ENCODE measurements at regions not wholly inside any gene's neighbourhood (a gene's known extent, or its start where the extent isn't known, plus 50 kb on each side); places are given as distances from the start of the nearest gene placed in this dataset.

GRCh38 chr5:32935283-32935682 is 224.2 kb downstream of the NPR3 start:
- TF ChIP-seq, protein P1, sequence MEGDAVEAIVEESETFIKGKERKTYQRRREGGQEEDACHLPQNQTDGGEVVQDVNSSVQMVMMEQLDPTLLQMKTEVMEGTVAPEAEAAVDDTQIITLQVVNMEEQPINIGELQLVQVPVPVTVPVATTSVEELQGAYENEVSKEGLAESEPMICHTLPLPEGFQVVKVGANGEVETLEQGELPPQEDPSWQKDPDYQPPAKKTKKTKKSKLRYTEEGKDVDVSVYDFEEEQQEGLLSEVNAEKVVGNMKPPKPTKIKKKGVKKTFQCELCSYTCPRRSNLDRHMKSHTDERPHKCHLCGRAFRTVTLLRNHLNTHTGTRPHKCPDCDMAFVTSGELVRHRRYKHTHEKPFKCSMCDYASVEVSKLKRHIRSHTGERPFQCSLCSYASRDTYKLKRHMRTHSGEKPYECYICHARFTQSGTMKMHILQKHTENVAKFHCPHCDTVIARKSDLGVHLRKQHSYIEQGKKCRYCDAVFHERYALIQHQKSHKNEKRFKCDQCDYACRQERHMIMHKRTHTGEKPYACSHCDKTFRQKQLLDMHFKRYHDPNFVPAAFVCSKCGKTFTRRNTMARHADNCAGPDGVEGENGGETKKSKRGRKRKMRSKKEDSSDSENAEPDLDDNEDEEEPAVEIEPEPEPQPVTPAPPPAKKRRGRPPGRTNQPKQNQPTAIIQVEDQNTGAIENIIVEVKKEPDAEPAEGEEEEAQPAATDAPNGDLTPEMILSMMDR (conservative IDR thresholded peaks at IDR 0.05 in 1 of 2, IDR thresholded peaks at IDR 0.05 in 1 of 2; ENCODE audit: extremely low read depth in 1 of 2, insufficient read depth in 1 of 2, low read depth in 1 of 2, low read length in 2 of 2): no peak
- TF ChIP-seq EZH2 (IDR thresholded peaks at IDR 0.05; ENCODE audit: borderline replicate concordance, low read length): no peak
